Activated CD8-positive, alpha-beta memory T cell treated with anti-CD3 and anti-CD28 coated beads, Interleukin-2, amount 10 ng/mL, durations not matched to agents 7 days and 5 days (primary cell): ENCODE measurements at regions not wholly inside any gene's neighbourhood (a gene's known extent, or its start where the extent isn't known, plus 50 kb on each side); places are given as distances from the start of the nearest gene placed in this dataset.

Experiments used
- ATAC-seq: fragments of 150-1000 bp; cut with Tn5 transposase; one replicate; pipeline ENCODE4 v1.10.0; 2021; ENCODE audit warnings: moderate library complexity
- CTCF ChIA-PET: fragments of 350-600 bp; sonication (Branson Sonifier 250); formaldehyde crosslinking; loops from one replicate; lab custom pipeline; 2021; ENCODE audit warnings: antibody characterized with exemption; lab: Charles Lee
- DNase-seq: peaks from one replicate; pipeline ENCODE4 v3.0.0-alpha.2; 2020
- H3K27ac Mint-ChIP-seq: one replicate; pipeline ENCODE4 v1.8.0; 2021; ENCODE audit warnings: mild to moderate bottlenecking, mixed read lengths
- H3K27me3 Mint-ChIP-seq: one replicate; pipeline ENCODE4 v1.8.0; 2021; ENCODE audit warnings: mixed read lengths
- H3K36me3 Mint-ChIP-seq: one replicate; pipeline ENCODE4 v1.8.0; 2021; ENCODE audit warnings: mild to moderate bottlenecking, mixed read lengths
- H3K4me1 Mint-ChIP-seq: one replicate; pipeline ENCODE4 v1.8.0; 2021; ENCODE audit warnings: mixed read lengths
- H3K4me3 Mint-ChIP-seq: one replicate; pipeline ENCODE4 v1.8.0; 2021; ENCODE audit warnings: mild to moderate bottlenecking, moderate library complexity, mixed read lengths
- H3K9me3 Mint-ChIP-seq: one replicate; pipeline ENCODE4 v1.8.0; 2022; ENCODE audit warnings: low read depth, mixed read lengths

- no peaks in the 10 kb centered on the region for H3K27me3 Mint-ChIP-seq
- no peaks in the 10 kb centered on the region for H3K9me3 Mint-ChIP-seq
- DNase-seq (no peak), ATAC-seq (no peak)
- H3K4me1 Mint-ChIP-seq: no peaks in the 10 kb centered on the region
- H3K4me3 Mint-ChIP-seq: no peak overlapping the region
- H3K27ac Mint-ChIP-seq: no peak overlapping the region
- no peaks in the 10 kb centered on the region for H3K36me3 Mint-ChIP-seq
- CTCF ChIA-PET: no interaction called here
Observed at GRCh38 chr12:97222391-97222790, 240.2 kb upstream of the RMST start.

- Mint-ChIP-seq H3K27ac (no peak overlapping the region), H3K4me1 (no peaks in the 10 kb centered on the region), H3K27me3 (no peaks in the 10 kb centered on the region), H3K36me3 (no peaks in the 10 kb centered on the region), H3K4me3 (no peak overlapping the region), H3K9me3 (no peaks in the 10 kb centered on the region)
- ATAC-seq (no peak), DNase-seq (no peak)
- CTCF ChIA-PET: no interaction called here
Observed at GRCh38 chr12:97223419-97223818, 239.2 kb upstream of the RMST start.

GRCh38 chr12:97229004-97229403 is 233.6 kb upstream of the RMST start:
- H3K4me3 Mint-ChIP-seq: no peak overlapping the region
- no peak for DNase-seq
- H3K36me3 Mint-ChIP-seq: no peaks in the 10 kb centered on the region
- CTCF ChIA-PET: no interaction called here
- H3K9me3 Mint-ChIP-seq: no peaks in the 10 kb centered on the region
- no peak overlapping the region for H3K27ac Mint-ChIP-seq
- ATAC-seq: no peak
- no peaks in the 10 kb centered on the region for H3K27me3 Mint-ChIP-seq
- no peaks in the 10 kb centered on the region for H3K4me1 Mint-ChIP-seq

- H3K36me3 Mint-ChIP-seq: no peaks in the 10 kb centered on the region
- no peak for DNase-seq
- H3K27me3 Mint-ChIP-seq: no peaks in the 10 kb centered on the region
- H3K4me3 Mint-ChIP-seq: no peak overlapping the region
- no peak overlapping the region for H3K27ac Mint-ChIP-seq
- CTCF ChIA-PET: no interaction called here
- ATAC-seq: no peak
- no peaks in the 10 kb centered on the region for H3K4me1 Mint-ChIP-seq
- no peaks in the 10 kb centered on the region for H3K9me3 Mint-ChIP-seq
Observed at GRCh38 chr12:97235102-97235501, 227.5 kb upstream of the RMST start.

DNA sequence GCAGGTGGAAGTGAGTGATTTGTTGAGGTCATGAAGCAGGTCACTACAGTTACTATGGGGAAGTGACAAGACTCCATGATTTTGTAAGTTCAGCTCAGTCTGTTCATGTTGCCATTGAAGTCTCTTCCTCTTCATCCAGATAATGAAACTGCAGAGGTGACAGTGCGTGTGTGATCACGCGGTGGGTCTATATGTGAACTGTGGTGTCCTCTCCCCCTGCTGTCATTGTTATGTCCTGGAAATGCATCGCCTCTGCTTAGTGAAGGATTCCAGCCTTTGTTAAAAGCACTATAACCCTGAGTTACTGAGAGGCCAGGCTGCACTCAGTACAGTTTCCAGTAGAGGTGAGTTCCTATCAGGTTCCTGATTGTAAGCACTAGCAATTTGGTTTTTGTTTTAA is 216.2 kb upstream of the RMST start:
- ATAC-seq (no peak), DNase-seq (no peak)
- H3K9me3 Mint-ChIP-seq: no peaks in the 10 kb centered on the region
- no peaks in the 10 kb centered on the region for H3K27me3 Mint-ChIP-seq
- H3K27ac Mint-ChIP-seq: no peak overlapping the region
- no peaks in the 10 kb centered on the region for H3K4me1 Mint-ChIP-seq
- H3K36me3 Mint-ChIP-seq: no peaks in the 10 kb centered on the region
- CTCF ChIA-PET: no interaction called here
- H3K4me3 Mint-ChIP-seq: no peak overlapping the region

DNA sequence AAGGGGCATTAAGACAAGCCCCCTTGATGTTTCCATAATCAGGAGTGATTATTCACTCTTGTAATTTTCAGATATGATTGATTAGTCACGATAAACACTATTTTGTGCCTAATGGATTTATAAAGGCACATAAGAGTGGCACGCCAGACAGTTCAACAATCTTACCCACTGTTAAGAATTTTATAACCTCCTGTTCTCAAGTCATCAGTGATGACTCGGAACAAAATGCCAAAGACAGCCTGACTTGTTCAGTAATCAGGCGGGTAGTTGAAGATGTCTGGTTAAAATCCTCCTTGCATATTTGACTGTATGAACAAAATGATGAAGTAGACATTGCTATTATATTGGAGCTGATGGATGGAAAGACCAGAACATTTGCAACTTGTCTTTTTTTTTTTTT is 212.1 kb upstream of the RMST start:
- DNase-seq (no peak), ATAC-seq (no peak)
- CTCF ChIA-PET: no interaction called here
- Mint-ChIP-seq H3K27ac (no peak overlapping the region), H3K36me3 (no peaks in the 10 kb centered on the region), H3K9me3 (no peaks in the 10 kb centered on the region), H3K4me3 (no peak overlapping the region), H3K27me3 (peaks cover 3% of the 10 kb centered on the region), H3K4me1 (no peaks in the 10 kb centered on the region)

DNA sequence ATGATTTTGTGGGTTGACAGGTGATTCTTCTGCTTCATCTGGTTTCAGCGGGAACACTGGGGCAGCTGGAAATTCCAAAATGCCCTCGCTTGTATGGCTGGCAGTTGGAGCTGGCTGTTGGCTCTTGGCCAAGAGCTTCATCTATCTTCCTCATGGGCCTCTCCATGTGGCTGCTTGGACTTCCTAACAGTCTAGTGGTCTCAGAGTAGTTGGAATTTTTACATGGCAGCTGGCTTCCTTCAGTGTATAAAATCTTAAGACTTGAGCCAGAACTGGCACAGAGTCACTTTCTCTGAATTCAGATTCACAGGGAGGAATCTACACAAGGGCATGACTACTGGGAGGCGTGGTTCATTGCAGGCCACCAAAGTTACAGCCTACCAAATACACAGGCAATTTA is 204.9 kb upstream of the RMST start:
- ATAC-seq (no peak), DNase-seq (no peak)
- no peaks in the 10 kb centered on the region for H3K9me3 Mint-ChIP-seq
- H3K27ac Mint-ChIP-seq: no peak overlapping the region
- no peaks in the 10 kb centered on the region for H3K27me3 Mint-ChIP-seq
- H3K36me3 Mint-ChIP-seq: no peaks in the 10 kb centered on the region
- H3K4me3 Mint-ChIP-seq: no peak overlapping the region
- H3K4me1 Mint-ChIP-seq: no peaks in the 10 kb centered on the region
- CTCF ChIA-PET: no interaction called here

- no peak for ATAC-seq
- Mint-ChIP-seq H3K4me3 (no peak overlapping the region), H3K36me3 (no peaks in the 10 kb centered on the region), H3K9me3 (no peaks in the 10 kb centered on the region), H3K4me1 (no peaks in the 10 kb centered on the region), H3K27me3 (no peaks in the 10 kb centered on the region), H3K27ac (no peak overlapping the region)
- CTCF ChIA-PET: no interaction called here
- DNase-seq: no peak
Observed at GRCh38 chr12:97259098-97259497, 203.5 kb upstream of the RMST start.

- no peaks in the 10 kb centered on the region for H3K4me1 Mint-ChIP-seq
- H3K27me3 Mint-ChIP-seq: no peaks in the 10 kb centered on the region
- H3K27ac Mint-ChIP-seq: no peak overlapping the region
- no peaks in the 10 kb centered on the region for H3K36me3 Mint-ChIP-seq
- no peak overlapping the region for H3K4me3 Mint-ChIP-seq
- DNase-seq (no peak), ATAC-seq (no peak)
- CTCF ChIA-PET: no interaction called here
- H3K9me3 Mint-ChIP-seq: no peaks in the 10 kb centered on the region
Observed at GRCh38 chr12:97260786-97261185, 201.8 kb upstream of the RMST start.

DNA sequence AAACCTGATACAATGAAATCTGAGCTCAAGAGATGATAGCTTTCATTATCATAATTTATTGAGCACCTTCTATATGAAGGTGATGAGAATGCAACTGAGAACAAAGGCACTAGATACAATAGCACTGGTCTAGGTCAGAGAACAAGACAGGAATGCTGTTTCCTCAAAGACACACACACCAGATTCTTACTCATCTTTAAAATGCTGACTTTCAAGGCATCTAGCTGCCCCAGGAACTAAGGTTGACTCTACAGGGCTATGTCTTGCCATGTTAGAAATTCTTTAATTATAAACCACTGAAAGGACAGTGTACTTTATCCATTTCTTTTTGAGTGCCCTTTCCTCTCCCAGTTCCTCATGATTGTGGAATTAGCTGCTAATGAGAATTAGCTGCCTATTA is 195.4 kb upstream of the RMST start:
- no peaks in the 10 kb centered on the region for H3K27me3 Mint-ChIP-seq
- CTCF ChIA-PET: no interaction called here
- H3K27ac Mint-ChIP-seq: no peak overlapping the region
- DNase-seq (no peak), ATAC-seq (no peak)
- H3K4me1 Mint-ChIP-seq: no peaks in the 10 kb centered on the region
- no peaks in the 10 kb centered on the region for H3K36me3 Mint-ChIP-seq
- no peaks in the 10 kb centered on the region for H3K9me3 Mint-ChIP-seq
- H3K4me3 Mint-ChIP-seq: no peak overlapping the region

DNA sequence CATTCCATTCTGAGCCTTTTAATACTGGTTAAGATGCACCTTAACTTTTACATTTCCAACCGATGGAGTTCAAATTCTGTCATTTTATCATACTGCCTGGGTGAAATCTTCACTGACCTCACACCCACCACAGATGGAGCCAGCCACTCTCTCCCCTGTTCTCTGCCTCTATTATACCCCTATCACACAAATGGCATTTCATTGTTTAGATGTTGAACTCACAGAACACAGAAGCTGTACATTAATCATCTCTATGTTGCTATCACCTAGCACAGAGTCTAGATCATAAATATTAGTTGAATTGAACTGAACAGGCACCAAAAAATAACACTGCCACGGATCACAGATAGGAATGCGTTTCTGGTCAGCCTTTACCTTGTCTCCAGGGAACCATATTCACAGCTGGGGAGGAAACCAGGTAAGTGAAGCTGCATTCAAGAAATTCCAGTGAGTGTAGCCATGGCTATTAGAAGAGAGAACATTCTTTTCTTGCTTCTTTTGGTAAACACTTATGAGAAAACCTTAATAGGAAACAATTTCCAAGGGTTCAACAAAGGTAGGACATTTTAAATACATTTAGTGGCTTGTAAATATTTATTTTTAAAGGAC is 194.9 kb upstream of the RMST start:
- no peaks in the 10 kb centered on the region for H3K27me3 Mint-ChIP-seq
- no peak overlapping the region for H3K4me3 Mint-ChIP-seq
- DNase-seq (no peak), ATAC-seq (no peak)
- CTCF ChIA-PET: no interaction called here
- H3K4me1 Mint-ChIP-seq: no peaks in the 10 kb centered on the region
- H3K36me3 Mint-ChIP-seq: no peaks in the 10 kb centered on the region
- H3K9me3 Mint-ChIP-seq: no peaks in the 10 kb centered on the region
- no peak overlapping the region for H3K27ac Mint-ChIP-seq

DNA sequence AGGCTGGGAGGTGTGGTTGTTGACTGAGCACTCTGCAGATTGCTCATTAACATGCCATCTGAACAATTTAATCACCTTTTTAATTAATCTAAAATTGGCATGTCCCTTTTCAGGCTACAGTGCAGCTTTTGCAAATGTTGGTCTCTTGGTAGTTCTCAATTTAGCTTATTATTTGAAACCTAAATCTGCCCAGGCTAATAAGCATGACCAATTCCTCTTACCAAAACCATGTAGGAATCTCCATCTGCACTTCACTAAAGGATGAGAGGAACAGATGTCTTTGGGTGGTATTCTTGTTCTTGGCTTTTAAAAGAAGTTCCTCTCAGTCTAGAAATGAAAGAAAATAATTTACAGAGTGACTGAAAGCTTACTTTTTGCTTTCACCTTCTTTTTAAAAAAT is 190.1 kb upstream of the RMST start:
- Mint-ChIP-seq H3K4me3 (no peak overlapping the region), H3K27me3 (peaks cover 16% of the 10 kb centered on the region), H3K27ac (no peak overlapping the region), H3K9me3 (no peaks in the 10 kb centered on the region), H3K4me1 (no peaks in the 10 kb centered on the region), H3K36me3 (no peaks in the 10 kb centered on the region)
- DNase-seq (no peak), ATAC-seq (no peak)
- CTCF ChIA-PET: interaction anchor here (1.0 kb wide), 1 partner anchor 12 kb away, joined by 3 read pairs; no protein-coding TSS in a partner anchor

- no peak for ATAC-seq
- no peak overlapping the region for H3K27ac Mint-ChIP-seq
- H3K4me3 Mint-ChIP-seq: no peak overlapping the region
- no peaks in the 10 kb centered on the region for H3K36me3 Mint-ChIP-seq
- no peak for DNase-seq
- CTCF ChIA-PET: no interaction called here
- H3K4me1 Mint-ChIP-seq: no peaks in the 10 kb centered on the region
- H3K27me3 Mint-ChIP-seq: peaks cover 16% of the 10 kb centered on the region
- no peaks in the 10 kb centered on the region for H3K9me3 Mint-ChIP-seq
Observed at GRCh38 chr12:97274386-97274785, 188.2 kb upstream of the RMST start.

GRCh38 chr12:97275256-97275655 is 187.3 kb upstream of the RMST start:
- H3K4me1 Mint-ChIP-seq: no peaks in the 10 kb centered on the region
- peaks cover 16% of the 10 kb centered on the region for H3K27me3 Mint-ChIP-seq
- no peaks in the 10 kb centered on the region for H3K9me3 Mint-ChIP-seq
- ATAC-seq (no peak), DNase-seq (no peak)
- CTCF ChIA-PET: no interaction called here
- no peak overlapping the region for H3K4me3 Mint-ChIP-seq
- H3K27ac Mint-ChIP-seq: no peak overlapping the region
- no peaks in the 10 kb centered on the region for H3K36me3 Mint-ChIP-seq
